ENCODE measurements at regions not wholly inside any gene's neighbourhood (a gene's known extent, or its start where the extent isn't known, plus 50 kb on each side); places are given as distances from the start of the nearest gene placed in this dataset.

GRCh38 chr12:113719911-113720591 lies 246.1 kb downstream of the RBM19 start:
- TF ChIP-seq, protein P1, sequence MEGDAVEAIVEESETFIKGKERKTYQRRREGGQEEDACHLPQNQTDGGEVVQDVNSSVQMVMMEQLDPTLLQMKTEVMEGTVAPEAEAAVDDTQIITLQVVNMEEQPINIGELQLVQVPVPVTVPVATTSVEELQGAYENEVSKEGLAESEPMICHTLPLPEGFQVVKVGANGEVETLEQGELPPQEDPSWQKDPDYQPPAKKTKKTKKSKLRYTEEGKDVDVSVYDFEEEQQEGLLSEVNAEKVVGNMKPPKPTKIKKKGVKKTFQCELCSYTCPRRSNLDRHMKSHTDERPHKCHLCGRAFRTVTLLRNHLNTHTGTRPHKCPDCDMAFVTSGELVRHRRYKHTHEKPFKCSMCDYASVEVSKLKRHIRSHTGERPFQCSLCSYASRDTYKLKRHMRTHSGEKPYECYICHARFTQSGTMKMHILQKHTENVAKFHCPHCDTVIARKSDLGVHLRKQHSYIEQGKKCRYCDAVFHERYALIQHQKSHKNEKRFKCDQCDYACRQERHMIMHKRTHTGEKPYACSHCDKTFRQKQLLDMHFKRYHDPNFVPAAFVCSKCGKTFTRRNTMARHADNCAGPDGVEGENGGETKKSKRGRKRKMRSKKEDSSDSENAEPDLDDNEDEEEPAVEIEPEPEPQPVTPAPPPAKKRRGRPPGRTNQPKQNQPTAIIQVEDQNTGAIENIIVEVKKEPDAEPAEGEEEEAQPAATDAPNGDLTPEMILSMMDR (IDR thresholded peaks at IDR 0.05): no peak
- TF ChIP-seq POLR2A (IDR thresholded peaks at IDR 0.05): no peak
